AG04449 (cell line): ENCODE measurements at regions not wholly inside any gene's neighbourhood (a gene's known extent, or its start where the extent isn't known, plus 50 kb on each side); places are given as distances from the start of the nearest gene placed in this dataset.

Experiments
- CTCF ChIA-PET: fragments of 350-600 bp; formaldehyde crosslinking; extraction: SDS; loops from one replicate; lab custom pipeline; 2021; ENCODE audit warnings: antibody characterized with exemption; lab: Yijun Ruan, JAX
- POLR2A ChIA-PET: fragments of 400-600, 350-600 bp; formaldehyde crosslinking; extraction: SDS; loops from one replicate; lab custom pipeline; 2020; ENCODE audit warnings: antibody characterized with exemption, inconsistent platforms; lab: Yijun Ruan, JAX
- DNase-seq: peaks from one replicate; pipeline ENCODE4 v3.0.0-alpha.2; 2010; ENCODE audit warnings: low read depth, low spot score
- H3K4me3 ChIP-seq: 2 replicates; pipeline ENCODE4 v1.5.1; 2011; ENCODE audit warnings: low read depth, mild to moderate bottlenecking, control low read depth, low read length
- CTCF ChIP-seq: IDR thresholded peaks from one replicate; pipeline ENCODE4 v1.5.1; 2011; ENCODE audit warnings: mild to moderate bottlenecking, moderate library complexity, low read length, control low read depth, inconsistent platforms; ENCODE audit not compliant: insufficient read depth; ENCODE audit errors: missing control alignments

- no peak for TF ChIP-seq CTCF
- CTCF ChIA-PET: interaction anchor here (1.1 to 1.2 kb wide), 2 partner anchors 137 to 156 kb away, joined by 4 to 7 read pairs; no protein-coding TSS in a partner anchor
- POLR2A ChIA-PET: no interaction called here
- DNase-seq: no peak
- no peak overlapping the region for H3K4me3 ChIP-seq
Measured at GRCh38 chr15:67999320-68000100, 54.6 kb upstream of the PIAS1 start.

GRCh38 chr15:68000754-68001153, 53.4 kb upstream of the PIAS1 start:
- CTCF ChIA-PET: interaction anchor here (1.1 kb wide), 1 partner anchor 137 kb away, joined by 3 read pairs; no protein-coding TSS in a partner anchor
- no peak for DNase-seq
- TF ChIP-seq CTCF: no peak
- POLR2A ChIA-PET: no interaction called here
- H3K4me3 ChIP-seq: no peak overlapping the region

- no peak for DNase-seq
- H3K4me3 ChIP-seq: no peak overlapping the region
- CTCF ChIA-PET: no interaction called here
- POLR2A ChIA-PET: no interaction called here
- TF ChIP-seq CTCF: no peak
Measured at GRCh38 chr15:68001811-68002210, 52.3 kb upstream of the PIAS1 start.

GRCh38 chr15:68003297-68003696, 50.8 kb upstream of the PIAS1 start:
- H3K4me3 ChIP-seq: no peak overlapping the region
- ChIA-PET POLR2A (no interaction called here), CTCF (no interaction called here)
- no peak for DNase-seq
- TF ChIP-seq CTCF: no peak
